GM21786 (cell line): ENCODE measurements at regions not wholly inside any gene's neighbourhood (a gene's known extent, or its start where the extent isn't known, plus 50 kb on each side); places are given as distances from the start of the nearest gene placed in this dataset.
"Not testable (repeated sequence)": the region's sequence is repeated elsewhere in the genome, so short reads cannot be mapped to it uniquely, and the experiment has no call there.

Source experiments
- ATAC-seq: cut with Tn5 transposase; IDR thresholded peaks from one replicate; pipeline ENCODE4 v1.9.1; 2021; ENCODE audit not compliant: unreplicated experiment

- peak; percentile 56 for ATAC-seq
Measured at GRCh38 chr12:46523863-46524770, 151.5 kb upstream of the SLC38A2 start.

- ATAC-seq: no peak
Measured at GRCh38 chr12:46523446-46523845, 150.9 kb upstream of the SLC38A2 start.

- ATAC-seq: no peak
Measured at GRCh38 chr12:46522071-46522470, 149.5 kb upstream of the SLC38A2 start.

GRCh38 chr12:46521145-46521544 lies 148.6 kb upstream of the SLC38A2 start:
- no peak for ATAC-seq

GRCh38 chr12:46519407-46519806 lies 146.8 kb upstream of the SLC38A2 start:
- ATAC-seq: no peak

- ATAC-seq: no peak
Measured at GRCh38 chr12:46518729-46519128, 146.2 kb upstream of the SLC38A2 start.

GRCh38 chr12:46518169-46518568 lies 145.6 kb upstream of the SLC38A2 start:
- no peak for ATAC-seq

GRCh38 chr12:46517579-46517962 lies 145.0 kb upstream of the SLC38A2 start:
- ATAC-seq: peak; percentile 17

GRCh38 chr12:46516933-46517578 lies 144.5 kb upstream of the SLC38A2 start:
- peak; percentile 97 for ATAC-seq

GRCh38 chr12:46516238-46516932 lies 143.8 kb upstream of the SLC38A2 start:
- ATAC-seq: no peak

GRCh38 chr12:46515829-46516228 lies 143.3 kb upstream of the SLC38A2 start:
- ATAC-seq: no peak

GRCh38 chr12:46514886-46515285 lies 142.3 kb upstream of the SLC38A2 start:
- ATAC-seq: no peak

- ATAC-seq: not testable (repeated sequence)
Measured at GRCh38 chr12:46510257-46510656, 137.7 kb upstream of the SLC38A2 start.

- no peak for ATAC-seq
Measured at GRCh38 chr12:46509135-46509534, 136.6 kb upstream of the SLC38A2 start.

- no peak for ATAC-seq
Measured at GRCh38 chr12:46508651-46509050, 136.1 kb upstream of the SLC38A2 start.

- no peak for ATAC-seq
Measured at GRCh38 chr12:46507766-46508165, 135.2 kb upstream of the SLC38A2 start.

- no peak for ATAC-seq
Measured at GRCh38 chr12:46506961-46507360, 134.4 kb upstream of the SLC38A2 start.

- no peak for ATAC-seq
Measured at GRCh38 chr12:46506198-46506597, 133.6 kb upstream of the SLC38A2 start.

- ATAC-seq: no peak
Measured at GRCh38 chr12:46504494-46504893, 131.9 kb upstream of the SLC38A2 start.

- no peak for ATAC-seq
Measured at GRCh38 chr12:46503637-46504175, 131.1 kb upstream of the SLC38A2 start.

GRCh38 chr12:46500673-46501072 lies 128.1 kb upstream of the SLC38A2 start:
- no peak for ATAC-seq
